CD4-positive, alpha-beta T cell (primary cell): ENCODE measurements at regions not wholly inside any gene's neighbourhood (a gene's known extent, or its start where the extent isn't known, plus 50 kb on each side); places are given as distances from the start of the nearest gene placed in this dataset.

ENCODE experiments used
- ATAC-seq: fragments of 200-7000 bp; cut with Tn5 transposase; one replicate; pipeline ENCODE4 v1.10.0; 2022; ENCODE audit warnings: mild to moderate bottlenecking; ENCODE audit not compliant: poor library complexity
- CTCF ChIA-PET: fragments of 350-600 bp; sonication (Branson Sonifier 250); formaldehyde crosslinking; loops from one replicate; lab custom pipeline; 2021; ENCODE audit warnings: antibody characterized with exemption, inconsistent platforms; lab: Charles Lee
- POLR2A ChIA-PET: fragments of 350-600 bp; sonication (Branson Sonifier 250); formaldehyde crosslinking; loops from one replicate; lab custom pipeline; 2021; ENCODE audit warnings: antibody characterized with exemption, inconsistent platforms; lab: Charles Lee
- DNase-seq, 14 experiments: peaks; one replicate each; pipeline ENCODE4 v3.0.0-alpha.2; 2013 to 2020; ENCODE audit warnings: mixed read lengths in 2 of 14
- H3K27ac ChIP-seq, 2 donors: one replicate each; pipeline versions ENCODE4 v1.5.1 to v1.7.0; 2013; ENCODE audit warnings: low read length in 2 of 2, low read depth in 1 of 2, mild to moderate bottlenecking in 1 of 2
- H3K27me3 ChIP-seq, 2 experiments: 1 replicate in 1 of 2; 2 replicates in 1 of 2; pipeline versions ENCODE4 v1.6.1 to v1.7.0; 2013; ENCODE audit warnings: low read length in 2 of 2, control low read depth in 1 of 2, mild to moderate bottlenecking in 1 of 2, moderate library complexity in 1 of 2; ENCODE audit not compliant: insufficient read depth in 2 of 2, control insufficient read depth in 1 of 2
- H3K36me3 ChIP-seq: one replicate; pipeline ENCODE4 v1.6.1; 2013; ENCODE audit warnings: low read length, control low read depth; ENCODE audit not compliant: insufficient read depth
- H3K4me1 ChIP-seq: one replicate; pipeline ENCODE4 v1.6.1; 2013; ENCODE audit warnings: low read length, control low read depth; ENCODE audit not compliant: insufficient read depth
- H3K4me3 ChIP-seq: one replicate; pipeline ENCODE4 v1.5.1; 2013; ENCODE audit warnings: mild to moderate bottlenecking, low read length, moderate library complexity
- H3K9me3 ChIP-seq, 2 experiments: 1 replicate in 1 of 2; 2 replicates in 1 of 2; pipeline versions ENCODE4 v1.6.1 to v1.7.0; 2013; ENCODE audit warnings: low read length in 2 of 2, mild to moderate bottlenecking in 2 of 2, control low read depth in 1 of 2, moderate library complexity in 1 of 2; ENCODE audit not compliant: control insufficient read depth in 1 of 2, insufficient read depth in 1 of 2
- H3K27ac Mint-ChIP-seq: one replicate; pipeline ENCODE4 v1.8.0; 2020; ENCODE audit warnings: mixed read lengths
- H3K27me3 Mint-ChIP-seq: one replicate; pipeline ENCODE4 v1.8.0; 2021; ENCODE audit warnings: mixed read lengths
- H3K36me3 Mint-ChIP-seq: one replicate; pipeline ENCODE4 v1.8.0; 2021; ENCODE audit warnings: low read depth, mixed read lengths
- H3K4me1 Mint-ChIP-seq: one replicate; pipeline ENCODE4 v1.8.0; 2021; ENCODE audit warnings: low read depth, mixed read lengths
- H3K4me3 Mint-ChIP-seq: one replicate; pipeline ENCODE4 v1.8.0; 2020; ENCODE audit warnings: mild to moderate bottlenecking, mixed read lengths
- H3K9me3 Mint-ChIP-seq: one replicate; pipeline ENCODE4 v1.8.0; 2020; ENCODE audit warnings: mixed read lengths
- intact Hi-C, 2 experiments: fragments of 100-400 bp; cut with DNase I in 1 of 2; cut with micrococcal nuclease in 1 of 2; formaldehyde crosslinking; loops; one replicate each; pipeline versions ENCODE4 v1.15.1 to v1.9.0; 2023 to 2025; cut with DNase I, micrococcal nuclease
- TF ChIP-seq, protein P1 (sequence below): fragments of 200-600 bp; IDR thresholded peaks from one replicate; pipeline ENCODE4 v1.8.0; 2022; ENCODE audit warnings: antibody characterized with exemption, mild to moderate bottlenecking

- Mint-ChIP-seq H3K9me3 (peaks cover 2% of the 10 kb centered on the region), H3K4me3 (no peak overlapping the region), H3K4me1 (no peaks in the 10 kb centered on the region), H3K36me3 (no peaks in the 10 kb centered on the region), H3K27me3 (no peaks in the 10 kb centered on the region), H3K27ac (no peak overlapping the region)
- Histone ChIP-seq H3K27me3 (no peaks in the 10 kb centered on the region), H3K9me3 (peaks cover 0 to 67% of the 10 kb centered on the region in 2 experiments), H3K36me3 (no peaks in the 10 kb centered on the region), H3K27ac (no peak overlapping the region), H3K4me3 (no peak overlapping the region), H3K4me1 (no peaks in the 10 kb centered on the region)
- no peak for ATAC-seq
- TF ChIP-seq, protein P1, sequence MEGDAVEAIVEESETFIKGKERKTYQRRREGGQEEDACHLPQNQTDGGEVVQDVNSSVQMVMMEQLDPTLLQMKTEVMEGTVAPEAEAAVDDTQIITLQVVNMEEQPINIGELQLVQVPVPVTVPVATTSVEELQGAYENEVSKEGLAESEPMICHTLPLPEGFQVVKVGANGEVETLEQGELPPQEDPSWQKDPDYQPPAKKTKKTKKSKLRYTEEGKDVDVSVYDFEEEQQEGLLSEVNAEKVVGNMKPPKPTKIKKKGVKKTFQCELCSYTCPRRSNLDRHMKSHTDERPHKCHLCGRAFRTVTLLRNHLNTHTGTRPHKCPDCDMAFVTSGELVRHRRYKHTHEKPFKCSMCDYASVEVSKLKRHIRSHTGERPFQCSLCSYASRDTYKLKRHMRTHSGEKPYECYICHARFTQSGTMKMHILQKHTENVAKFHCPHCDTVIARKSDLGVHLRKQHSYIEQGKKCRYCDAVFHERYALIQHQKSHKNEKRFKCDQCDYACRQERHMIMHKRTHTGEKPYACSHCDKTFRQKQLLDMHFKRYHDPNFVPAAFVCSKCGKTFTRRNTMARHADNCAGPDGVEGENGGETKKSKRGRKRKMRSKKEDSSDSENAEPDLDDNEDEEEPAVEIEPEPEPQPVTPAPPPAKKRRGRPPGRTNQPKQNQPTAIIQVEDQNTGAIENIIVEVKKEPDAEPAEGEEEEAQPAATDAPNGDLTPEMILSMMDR, result no peak
- ChIA-PET CTCF (no interaction called here), POLR2A (no interaction called here)
- intact Hi-C loops, result no loop called here
- no peak for DNase-seq
Measured at GRCh38 chr5:2895196-2895595, 143.7 kb upstream of the IRX2 start.

GRCh38 chr5:2894736-2895135, 143.3 kb upstream of the IRX2 start:
- Mint-ChIP-seq H3K9me3 (peaks cover 2% of the 10 kb centered on the region), H3K4me1 (no peaks in the 10 kb centered on the region), H3K36me3 (no peaks in the 10 kb centered on the region), H3K27ac (no peak overlapping the region), H3K4me3 (no peak overlapping the region), H3K27me3 (no peaks in the 10 kb centered on the region)
- peaks cover 0 to 71% of the 10 kb centered on the region in 2 experiments for H3K9me3 ChIP-seq
- no peak overlapping the region for H3K27ac ChIP-seq
- intact Hi-C loops, result no loop called here
- H3K27me3 ChIP-seq, result no peaks in the 10 kb centered on the region
- DNase-seq (no peak), ATAC-seq (no peak)
- TF ChIP-seq, protein P1, result no peak
- H3K36me3 ChIP-seq, result no peaks in the 10 kb centered on the region
- CTCF ChIA-PET, result no interaction called here
- no peaks in the 10 kb centered on the region for H3K4me1 ChIP-seq
- POLR2A ChIA-PET, result no interaction called here
- H3K4me3 ChIP-seq, result no peak overlapping the region

- H3K27ac Mint-ChIP-seq, result no peak overlapping the region
- H3K4me3 Mint-ChIP-seq, result no peak overlapping the region
- peaks cover 0 to 68% of the 10 kb centered on the region in 2 experiments for H3K9me3 ChIP-seq
- H3K27me3 ChIP-seq, result no peaks in the 10 kb centered on the region
- H3K27ac ChIP-seq, result no peak overlapping the region
- ChIA-PET POLR2A (no interaction called here), CTCF (no interaction called here)
- H3K36me3 ChIP-seq, result no peaks in the 10 kb centered on the region
- intact Hi-C loops, result no loop called here
- H3K4me1 Mint-ChIP-seq, result no peaks in the 10 kb centered on the region
- ATAC-seq, result no peak
- no peaks in the 10 kb centered on the region for H3K27me3 Mint-ChIP-seq
- no peaks in the 10 kb centered on the region for H3K4me1 ChIP-seq
- no peak overlapping the region for H3K4me3 ChIP-seq
- no peaks in the 10 kb centered on the region for H3K36me3 Mint-ChIP-seq
- TF ChIP-seq, protein P1, result no peak
- peaks cover 2% of the 10 kb centered on the region for H3K9me3 Mint-ChIP-seq
- no peak for DNase-seq
Measured at GRCh38 chr5:2894316-2894715, 142.8 kb upstream of the IRX2 start.
